Activated CD8-positive, alpha-beta memory T cell treated with anti-CD3 and anti-CD28 coated beads, Interleukin-2, amount 50 U/mL, for 48 hours (primary cell): ENCODE measurements at regions not wholly inside any gene's neighbourhood (a gene's known extent, or its start where the extent isn't known, plus 50 kb on each side); places are given as distances from the start of the nearest gene placed in this dataset.
"Not testable (repeated sequence)": the region's sequence is repeated elsewhere in the genome, so short reads cannot be mapped to it uniquely, and the experiment has no call there.

Experiments
- DNase-seq: peaks from one replicate; pipeline ENCODE4 v3.0.0-alpha.2; 2020

- no peak for DNase-seq
Measured at GRCh38 chr3:193938613-193939012, 197.3 kb upstream of the HES1 start.

- no peak for DNase-seq
Measured at GRCh38 chr3:193939527-193939926, 196.4 kb upstream of the HES1 start.

GRCh38 chr3:193940526-193940925 is 195.4 kb upstream of the HES1 start:
- DNase-seq = no peak

- no peak for DNase-seq
Measured at GRCh38 chr3:193941486-193941885, 194.5 kb upstream of the HES1 start.

- DNase-seq = no peak
Measured at GRCh38 chr3:193942516-193943055, 193.4 kb upstream of the HES1 start.

- no peak for DNase-seq
Measured at GRCh38 chr3:193943200-193943599, 192.7 kb upstream of the HES1 start.

- DNase-seq = no peak
Measured at GRCh38 chr3:193943851-193944517, 192.0 kb upstream of the HES1 start.

GRCh38 chr3:193944518-193944884 is 191.4 kb upstream of the HES1 start:
- DNase-seq = no peak

- no peak for DNase-seq
Measured at GRCh38 chr3:193945143-193945542, 190.8 kb upstream of the HES1 start.

- no peak for DNase-seq
Measured at GRCh38 chr3:193946945-193947344, 189.0 kb upstream of the HES1 start.

- DNase-seq = no peak
Measured at GRCh38 chr3:193947596-193947995, 188.4 kb upstream of the HES1 start.

GRCh38 chr3:193948459-193948858 is 187.5 kb upstream of the HES1 start:
- no peak for DNase-seq

GRCh38 chr3:193951859-193952258 is 184.1 kb upstream of the HES1 start:
- no peak for DNase-seq

- DNase-seq = no peak
Measured at GRCh38 chr3:193954752-193955151, 181.2 kb upstream of the HES1 start.

- DNase-seq = no peak
Measured at GRCh38 chr3:193955719-193956118, 180.2 kb upstream of the HES1 start.

GRCh38 chr3:193959861-193960260 is 176.1 kb upstream of the HES1 start:
- no peak for DNase-seq

GRCh38 chr3:193960487-193961274 is 175.3 kb upstream of the HES1 start:
- DNase-seq = no peak

- DNase-seq = no peak
Measured at GRCh38 chr3:193962986-193963685, 172.8 kb upstream of the HES1 start.

GRCh38 chr3:193963808-193964516 is 172.0 kb upstream of the HES1 start:
- no peak for DNase-seq

GRCh38 chr3:193964517-193964880 is 171.4 kb upstream of the HES1 start:
- DNase-seq = no peak

- no peak for DNase-seq
Measured at GRCh38 chr3:193968380-193968974, 167.5 kb upstream of the HES1 start.

- DNase-seq = not testable (repeated sequence)
Measured at GRCh38 chr3:193970131-193970772, 165.7 kb upstream of the HES1 start.
